Fibroblast of pulmonary artery (primary cell): ENCODE measurements at regions not wholly inside any gene's neighbourhood (a gene's known extent, or its start where the extent isn't known, plus 50 kb on each side); places are given as distances from the start of the nearest gene placed in this dataset.

Experiments used
- DNase-seq: peaks from one replicate; pipeline ENCODE4 v3.0.0-alpha.2; 2010; ENCODE audit warnings: low read depth
- H3K4me3 ChIP-seq: replicated peaks from 2 replicates; pipeline ENCODE4 v1.5.1; 2011; ENCODE audit warnings: low read depth, mild to moderate bottlenecking, control low read depth, low read length, moderate library complexity
- TF ChIP-seq, protein P1 (sequence below): IDR thresholded peaks from 2 replicates; pipeline ENCODE4 v1.5.1; 2011; ENCODE audit warnings: mild to moderate bottlenecking, control low read depth, low read length, inconsistent platforms; ENCODE audit errors: missing control alignments

DNA sequence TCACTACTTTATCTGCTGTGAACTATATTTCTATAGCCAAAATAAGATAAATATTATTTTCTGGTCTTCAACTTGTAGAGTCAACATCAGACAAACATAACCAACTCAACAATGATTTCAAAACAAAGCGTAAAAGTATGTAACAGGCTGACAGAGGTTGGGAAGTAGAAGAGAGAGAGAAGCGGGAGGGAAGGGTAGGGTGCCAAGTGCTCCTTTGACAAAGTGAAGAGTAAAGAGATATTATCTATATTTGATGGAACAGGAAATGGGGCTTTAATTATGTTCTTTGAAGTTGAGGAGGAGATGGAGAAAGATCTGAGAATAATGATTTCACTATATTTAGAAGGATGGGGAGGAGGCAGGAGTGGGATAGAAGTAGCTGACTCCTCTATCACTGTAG lies 70.1 kb downstream of the DNTTIP2 start:
- no peak overlapping the region for H3K4me3 ChIP-seq
- no peak for DNase-seq
- TF ChIP-seq, protein P1, sequence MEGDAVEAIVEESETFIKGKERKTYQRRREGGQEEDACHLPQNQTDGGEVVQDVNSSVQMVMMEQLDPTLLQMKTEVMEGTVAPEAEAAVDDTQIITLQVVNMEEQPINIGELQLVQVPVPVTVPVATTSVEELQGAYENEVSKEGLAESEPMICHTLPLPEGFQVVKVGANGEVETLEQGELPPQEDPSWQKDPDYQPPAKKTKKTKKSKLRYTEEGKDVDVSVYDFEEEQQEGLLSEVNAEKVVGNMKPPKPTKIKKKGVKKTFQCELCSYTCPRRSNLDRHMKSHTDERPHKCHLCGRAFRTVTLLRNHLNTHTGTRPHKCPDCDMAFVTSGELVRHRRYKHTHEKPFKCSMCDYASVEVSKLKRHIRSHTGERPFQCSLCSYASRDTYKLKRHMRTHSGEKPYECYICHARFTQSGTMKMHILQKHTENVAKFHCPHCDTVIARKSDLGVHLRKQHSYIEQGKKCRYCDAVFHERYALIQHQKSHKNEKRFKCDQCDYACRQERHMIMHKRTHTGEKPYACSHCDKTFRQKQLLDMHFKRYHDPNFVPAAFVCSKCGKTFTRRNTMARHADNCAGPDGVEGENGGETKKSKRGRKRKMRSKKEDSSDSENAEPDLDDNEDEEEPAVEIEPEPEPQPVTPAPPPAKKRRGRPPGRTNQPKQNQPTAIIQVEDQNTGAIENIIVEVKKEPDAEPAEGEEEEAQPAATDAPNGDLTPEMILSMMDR, result no peak

DNA sequence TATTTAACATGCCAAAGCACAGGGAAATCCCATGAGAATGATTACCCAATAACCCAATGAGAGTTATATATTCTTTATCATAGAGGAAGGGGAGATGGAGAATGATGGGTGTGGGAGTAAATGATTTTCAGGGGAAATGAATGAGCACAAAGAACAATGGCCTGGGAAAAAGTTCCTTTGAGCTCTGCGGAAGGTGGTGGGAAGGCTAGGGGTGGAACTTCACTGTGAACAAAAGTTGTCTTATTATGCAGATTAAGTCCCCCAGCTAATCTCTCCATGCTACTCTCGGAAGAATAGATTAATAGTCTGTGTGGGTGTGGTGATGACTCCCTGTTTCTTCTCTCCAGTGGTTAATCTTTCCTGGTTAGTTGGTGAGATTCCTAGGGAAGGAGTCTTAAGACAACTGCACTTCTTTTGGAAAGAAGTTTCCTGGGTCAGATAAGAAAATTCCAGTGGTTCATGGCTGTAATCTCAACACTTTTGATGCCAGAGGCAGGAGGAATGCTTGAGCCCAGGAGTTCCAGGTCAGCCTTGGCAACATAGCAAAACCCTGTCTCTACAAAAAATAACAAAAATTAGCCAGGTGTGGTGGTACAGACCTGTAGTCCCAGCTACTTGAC lies 71.6 kb downstream of the DNTTIP2 start:
- peak; percentile 70 for DNase-seq
- TF ChIP-seq, protein P1, result no peak
- no peak overlapping the region for H3K4me3 ChIP-seq

- TF ChIP-seq, protein P1, result no peak
- DNase-seq, result no peak
- peak overlapping the region; percentile 23 for H3K4me3 ChIP-seq
Observed at GRCh38 chr1:93805027-93805610, 73.9 kb downstream of the DNTTIP2 start.

- TF ChIP-seq, protein P1, result no peak
- H3K4me3 ChIP-seq, result peak overlapping the region; percentile 23
- peak; percentile 93 for DNase-seq
Observed at GRCh38 chr1:93804412-93804811, 74.6 kb downstream of the DNTTIP2 start.

DNA sequence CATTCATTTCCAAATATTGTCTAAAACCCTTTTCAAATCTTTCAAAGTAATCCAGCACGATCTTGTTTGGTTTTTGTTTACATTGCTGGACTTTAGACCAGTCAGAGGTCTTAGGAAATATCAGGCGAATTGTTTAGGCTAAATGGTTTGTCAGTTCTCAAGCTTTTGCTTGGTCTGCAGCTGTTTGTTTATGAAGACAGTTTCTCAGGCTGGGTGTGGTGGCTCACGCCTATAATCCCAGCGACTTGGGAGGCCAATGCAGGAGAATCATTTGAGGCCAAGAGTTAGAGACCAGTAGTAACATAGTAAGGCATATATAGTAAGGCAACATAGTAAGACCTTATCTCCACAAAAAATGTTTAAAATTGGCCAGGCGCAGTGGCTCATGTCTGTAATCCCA lies 77.5 kb downstream of the DNTTIP2 start:
- TF ChIP-seq, protein P1, result no peak
- H3K4me3 ChIP-seq, result no peak overlapping the region
- DNase-seq, result no peak

GRCh38 chr1:93800856-93801255 lies 78.2 kb downstream of the DNTTIP2 start:
- TF ChIP-seq, protein P1, result no peak

GRCh38 chr1:93798291-93798690 lies 80.7 kb downstream of the DNTTIP2 start:
- TF ChIP-seq, protein P1, result no peak
- no peak overlapping the region for H3K4me3 ChIP-seq
- peak; percentile 92 for DNase-seq

More at GRCh38 chr1:93800856-93801255, 78.2 kb downstream of the DNTTIP2 start:
- H3K4me3 ChIP-seq, result no peak overlapping the region
- DNase-seq, result no peak
